MM.1S (cell line): ENCODE measurements at regions not wholly inside any gene's neighbourhood (a gene's known extent, or its start where the extent isn't known, plus 50 kb on each side); places are given as distances from the start of the nearest gene placed in this dataset.

Source experiments
- CTCF ChIP-seq: fragments of 300-600 bp; sonication (generic); IDR thresholded peaks from 2 replicates; pipeline ENCODE4 v1.5.1; 2016; ENCODE audit warnings: antibody characterized with exemption, low read length, mixed read lengths
- EZH2phosphoT487 ChIP-seq: fragments of 300-600 bp; sonication (generic); IDR thresholded peaks from 2 replicates; pipeline ENCODE4 v1.6.1; 2018; ENCODE audit warnings: antibody characterized with exemption, low read length

DNA sequence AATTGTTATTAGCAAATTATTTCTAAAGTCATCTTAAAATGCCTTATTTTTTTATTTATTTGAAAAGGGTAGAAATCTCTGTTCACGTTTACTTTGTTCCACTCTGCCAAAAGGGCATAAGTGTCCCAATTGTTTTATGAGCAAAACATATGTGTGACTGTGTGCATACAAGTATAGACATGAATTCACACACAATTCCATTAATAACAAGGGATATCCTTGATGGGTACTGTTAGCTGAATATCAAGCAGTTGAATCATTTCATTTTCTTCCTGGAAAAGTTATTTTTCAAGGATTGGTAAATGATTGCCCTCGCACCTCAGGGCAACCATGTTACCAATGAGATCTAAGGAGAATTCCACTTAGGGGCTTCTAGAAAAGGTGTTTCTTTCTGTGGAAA, 92.1 kb upstream of the TAF11L2 start:
- TF ChIP-seq CTCF = no peak
- no peak for TF ChIP-seq EZH2phosphoT487
